HG03103 (cell line): ENCODE measurements at regions not wholly inside any gene's neighbourhood (a gene's known extent, or its start where the extent isn't known, plus 50 kb on each side); places are given as distances from the start of the nearest gene placed in this dataset.

Source experiments
- ATAC-seq: cut with Tn5 transposase; IDR thresholded peaks from one replicate; pipeline ENCODE4 v1.9.1; 2021; ENCODE audit warnings: low read depth; ENCODE audit not compliant: unreplicated experiment

GRCh38 chr5:108650997-108651396 is 96.7 kb upstream of the FER start:
- no peak for ATAC-seq

- ATAC-seq = no peak
Measured at GRCh38 chr5:108649646-108650045, 98.1 kb upstream of the FER start.

- ATAC-seq = no peak
Measured at GRCh38 chr5:108649106-108649505, 98.6 kb upstream of the FER start.

GRCh38 chr5:108642170-108642906 is 105.4 kb upstream of the FER start:
- peak; percentile 100 for ATAC-seq

- no peak for ATAC-seq
Measured at GRCh38 chr5:108641596-108641995, 106.1 kb upstream of the FER start.

- ATAC-seq = no peak
Measured at GRCh38 chr5:108639366-108639765, 108.3 kb upstream of the FER start.

- ATAC-seq = no peak
Measured at GRCh38 chr5:108638021-108638420, 109.7 kb upstream of the FER start.

GRCh38 chr5:108637134-108637533 is 110.6 kb upstream of the FER start:
- ATAC-seq = no peak

GRCh38 chr5:108636135-108636853 is 111.4 kb upstream of the FER start:
- no peak for ATAC-seq

- ATAC-seq = no peak
Measured at GRCh38 chr5:108634617-108635288, 112.9 kb upstream of the FER start.

GRCh38 chr5:108634010-108634616 is 113.6 kb upstream of the FER start:
- ATAC-seq = no peak

GRCh38 chr5:108629779-108630528 is 117.7 kb upstream of the FER start:
- ATAC-seq = no peak

GRCh38 chr5:108625654-108626053 is 122.0 kb upstream of the FER start:
- ATAC-seq = no peak

GRCh38 chr5:108623826-108624225 is 123.9 kb upstream of the FER start:
- ATAC-seq = no peak

- no peak for ATAC-seq
Measured at GRCh38 chr5:108620516-108620915, 127.2 kb upstream of the FER start.

GRCh38 chr5:108619815-108620214 is 127.9 kb upstream of the FER start:
- no peak for ATAC-seq

- ATAC-seq = no peak
Measured at GRCh38 chr5:108617467-108618435, 129.9 kb upstream of the FER start.

GRCh38 chr5:108615216-108615615 is 132.5 kb upstream of the FER start:
- no peak for ATAC-seq

- ATAC-seq = no peak
Measured at GRCh38 chr5:108607421-108607820, 140.3 kb upstream of the FER start.
